Stimulated activated CD4-positive, alpha-beta T cell treated with anti-CD3 and anti-CD28 coated beads, Interleukin-12 subunit alpha, Interleukin-12 subunit beta, amount 100 ng/mL, for 24 hours (primary cell): ENCODE measurements at regions not wholly inside any gene's neighbourhood (a gene's known extent, or its start where the extent isn't known, plus 50 kb on each side); places are given as distances from the start of the nearest gene placed in this dataset.
"Not testable (repeated sequence)": the region's sequence is repeated elsewhere in the genome, so short reads cannot be mapped to it uniquely, and the experiment has no call there.

Source experiments
- DNase-seq, 2 experiments: peaks; one replicate each; pipeline ENCODE4 v3.0.0-alpha.2; 2020; ENCODE audit warnings: low read depth in 2 of 2

- no peak for DNase-seq
These were observed 50.3 kb upstream of the SNRK start for GRCh38 chr3:43236008-43236407.

GRCh38 chr3:43233062-43233461 is 53.3 kb upstream of the SNRK start:
- DNase-seq: no peak

DNA sequence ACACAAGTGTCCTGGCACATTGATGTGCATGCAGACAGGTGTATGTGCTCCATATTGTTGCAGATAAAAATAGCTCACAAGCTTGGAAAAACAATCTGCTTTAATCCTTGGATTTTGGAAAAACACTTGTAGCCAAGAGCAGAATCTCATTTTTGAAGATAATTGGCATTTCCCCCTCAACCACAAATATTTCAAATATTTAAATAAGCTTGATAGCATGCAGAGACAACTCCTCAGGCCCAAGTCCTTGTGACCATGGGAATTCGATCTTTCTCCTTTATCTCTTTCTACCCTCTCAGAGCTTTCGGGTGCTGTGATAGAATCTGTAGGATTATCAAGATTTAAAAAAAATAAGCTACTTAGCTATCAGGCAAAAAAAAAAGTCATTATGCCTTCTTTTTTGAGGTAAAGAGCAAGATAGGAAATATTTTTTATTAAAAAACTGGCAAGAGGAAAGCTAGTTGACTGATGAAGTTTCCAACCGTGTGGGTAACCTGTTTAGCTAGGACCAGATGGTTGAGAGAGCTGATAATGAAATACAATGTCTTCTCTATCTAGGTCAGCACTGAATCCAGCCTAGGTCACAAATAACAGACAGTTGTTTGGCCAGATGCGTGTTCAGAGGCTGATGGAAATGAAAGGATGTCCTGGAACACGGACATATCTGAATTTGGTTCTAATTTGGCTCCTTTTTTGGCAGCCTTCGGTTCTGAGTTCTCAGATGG is 54.9 kb upstream of the SNRK start:
- DNase-seq: no peak

- not testable (repeated sequence) for DNase-seq
These were observed 56.5 kb upstream of the SNRK start for GRCh38 chr3:43229865-43230264.

DNA sequence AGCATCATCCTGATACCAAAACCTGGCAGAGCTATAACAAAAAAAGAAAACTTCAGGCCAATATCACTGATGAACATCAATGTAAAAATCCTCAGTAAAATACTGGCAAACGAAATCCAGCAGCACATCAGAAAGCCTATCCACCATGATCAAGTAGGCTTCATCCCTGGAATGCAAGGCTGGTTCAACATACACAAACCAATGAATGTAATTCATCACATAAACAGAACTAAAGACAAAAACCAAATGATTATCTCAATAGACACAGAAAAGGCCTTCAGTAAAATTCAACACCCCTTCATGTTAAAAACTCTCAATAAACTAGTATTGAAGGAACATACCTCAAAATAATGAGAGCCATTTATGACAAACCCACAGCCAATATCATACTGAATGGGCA is 58.7 kb upstream of the SNRK start:
- not testable (repeated sequence) for DNase-seq

DNA sequence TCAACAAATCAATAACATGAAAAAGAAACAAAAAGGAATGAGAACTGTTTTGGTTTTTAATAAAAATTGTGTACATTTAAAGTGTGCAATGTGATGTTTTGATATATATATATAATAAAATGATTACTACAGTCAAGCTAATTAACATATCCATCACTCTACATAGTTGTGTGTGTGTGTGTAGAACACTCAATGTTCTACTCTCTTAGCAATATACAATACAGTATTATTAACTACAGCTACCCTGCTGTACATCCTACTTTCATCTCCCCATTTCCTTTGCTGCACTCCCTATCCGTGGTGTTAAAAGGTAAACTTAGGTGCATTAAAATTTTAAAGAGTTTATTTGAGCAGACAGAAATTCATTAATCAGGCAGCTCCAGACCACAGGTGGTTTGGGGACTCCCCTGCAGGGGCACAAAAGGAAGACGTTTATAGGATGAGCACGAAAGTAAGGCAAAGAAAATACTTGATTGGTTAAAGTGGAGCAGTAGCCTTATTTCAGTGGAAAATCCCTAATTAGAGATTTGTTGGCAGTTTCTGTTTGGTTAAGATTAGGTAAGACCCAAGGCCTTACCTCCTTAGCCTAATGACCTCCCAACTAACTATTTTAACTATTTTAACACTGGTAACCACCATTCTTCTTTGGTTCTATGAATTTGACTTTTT is 61.8 kb upstream of the SNRK start:
- DNase-seq: no peak

DNA sequence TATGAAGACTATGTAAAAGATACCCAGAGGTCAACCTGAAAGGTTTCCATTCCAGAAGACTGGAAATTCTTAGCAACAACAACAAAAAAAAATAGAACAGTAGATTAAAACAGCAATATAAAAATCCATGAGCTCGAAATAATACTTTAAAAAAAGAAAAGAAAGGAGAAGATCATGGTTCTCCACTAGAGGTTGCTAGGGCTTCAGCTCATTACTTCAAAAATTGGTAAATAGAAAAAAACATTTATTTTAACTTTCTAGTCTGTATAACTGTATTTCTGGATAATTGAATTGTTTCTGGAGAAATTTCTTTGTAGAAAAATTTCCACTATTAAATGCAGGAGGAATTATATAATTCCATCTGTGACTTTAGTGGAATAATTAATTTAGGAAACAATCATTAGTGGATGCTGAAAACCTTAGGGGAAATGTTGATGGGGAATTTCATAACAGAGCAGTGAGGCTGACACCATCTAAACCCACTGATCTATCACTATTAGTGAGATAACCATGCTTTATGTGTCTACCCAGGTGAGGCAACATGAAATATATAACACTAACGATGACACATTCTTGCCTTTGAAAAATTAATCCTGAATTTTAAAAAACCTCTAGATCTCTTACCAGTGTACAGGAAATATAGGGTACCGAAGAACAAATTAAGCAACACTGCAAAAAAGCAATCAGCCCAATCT is 62.5 kb upstream of the SNRK start:
- no peak for DNase-seq

GRCh38 chr3:43222590-43222989 is 63.8 kb upstream of the SNRK start:
- no peak for DNase-seq

DNA sequence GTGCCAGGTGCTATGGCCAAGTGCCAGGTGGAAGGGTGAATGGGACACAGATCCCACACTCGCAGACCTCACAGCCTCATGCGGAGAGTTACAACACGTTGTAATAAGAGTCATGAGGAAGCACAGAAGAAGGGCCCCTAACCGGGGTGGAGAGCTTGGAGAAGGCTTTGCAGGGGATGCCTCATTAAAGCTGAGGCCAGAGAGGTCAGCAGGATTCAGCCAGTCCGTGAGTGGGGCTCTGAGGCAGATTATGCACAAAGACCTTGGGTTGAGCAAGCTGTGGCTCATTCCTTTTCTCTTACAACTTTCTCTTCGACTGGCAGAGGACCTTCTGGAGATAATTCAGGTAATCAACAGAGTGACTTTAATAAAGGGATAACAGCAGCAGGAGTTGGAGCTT is 65.3 kb upstream of the SNRK start:
- DNase-seq: no peak

- DNase-seq: no peak
These were observed 66.7 kb upstream of the SNRK start for GRCh38 chr3:43219616-43220015.

- no peak for DNase-seq
These were observed 67.4 kb upstream of the SNRK start for GRCh38 chr3:43218921-43219320.

DNA sequence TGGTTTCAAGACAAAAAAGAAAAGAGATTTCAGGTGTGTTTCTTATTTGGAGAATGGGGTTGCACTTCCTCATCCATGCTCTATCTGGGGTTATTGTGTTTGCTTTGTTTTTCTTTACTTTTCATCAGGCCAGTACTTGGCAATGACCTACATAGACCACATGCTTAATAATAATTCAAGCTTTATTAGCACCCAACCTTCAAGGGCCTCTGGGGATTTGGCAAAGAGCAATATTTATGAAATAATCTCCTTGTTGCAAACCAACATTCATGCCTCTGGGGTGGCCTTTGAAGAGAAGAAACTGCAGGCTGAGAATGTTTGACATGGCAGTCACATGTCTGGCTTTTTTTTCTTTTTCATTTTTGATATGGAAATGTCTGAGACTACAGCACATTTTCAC is 68.2 kb upstream of the SNRK start:
- no peak for DNase-seq

DNA sequence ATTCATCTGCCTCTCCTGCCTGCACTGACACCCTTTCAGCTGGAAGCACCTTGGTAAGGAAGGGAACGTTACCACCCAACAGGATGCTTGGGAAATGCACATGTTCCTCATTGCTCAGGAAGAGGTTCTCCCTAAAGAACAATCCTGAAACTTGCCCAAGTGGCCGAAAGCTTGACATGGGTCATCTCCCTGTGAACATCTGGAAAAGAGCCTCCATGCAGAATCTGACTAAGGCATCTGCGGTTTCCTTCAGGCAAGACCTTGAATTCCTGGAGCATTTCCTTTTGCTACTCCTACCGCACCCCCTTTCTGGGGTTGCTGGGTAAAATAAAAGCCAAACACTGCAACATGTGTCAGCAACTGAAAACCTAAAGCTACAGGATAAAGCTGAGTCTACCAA is 68.7 kb upstream of the SNRK start:
- DNase-seq: no peak

DNA sequence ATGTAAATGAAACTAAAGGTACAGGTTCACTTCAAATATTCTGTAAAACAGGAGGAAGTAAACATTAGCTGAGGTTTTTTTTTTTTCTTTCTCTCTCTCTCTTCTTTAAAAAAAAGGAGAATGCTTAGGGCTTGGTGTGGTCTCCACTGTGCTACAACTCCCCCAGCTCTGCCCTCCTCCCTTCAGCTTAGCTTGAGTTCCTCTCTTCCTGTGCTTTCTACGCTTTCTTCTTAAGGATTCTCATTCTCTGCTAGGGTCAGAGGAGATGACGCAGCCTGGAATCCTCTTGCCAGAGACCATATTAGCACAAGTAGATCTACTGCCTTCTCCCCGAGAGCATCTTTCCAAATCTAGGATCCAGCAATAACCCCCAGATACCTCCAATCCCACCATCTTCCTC is 69.1 kb upstream of the SNRK start:
- no peak for DNase-seq

- no peak for DNase-seq
These were observed 70.6 kb upstream of the SNRK start for GRCh38 chr3:43215663-43216275.

GRCh38 chr3:43215138-43215537 is 71.2 kb upstream of the SNRK start:
- DNase-seq: no peak

- no peak for DNase-seq
These were observed 71.7 kb upstream of the SNRK start for GRCh38 chr3:43214616-43215015.

DNA sequence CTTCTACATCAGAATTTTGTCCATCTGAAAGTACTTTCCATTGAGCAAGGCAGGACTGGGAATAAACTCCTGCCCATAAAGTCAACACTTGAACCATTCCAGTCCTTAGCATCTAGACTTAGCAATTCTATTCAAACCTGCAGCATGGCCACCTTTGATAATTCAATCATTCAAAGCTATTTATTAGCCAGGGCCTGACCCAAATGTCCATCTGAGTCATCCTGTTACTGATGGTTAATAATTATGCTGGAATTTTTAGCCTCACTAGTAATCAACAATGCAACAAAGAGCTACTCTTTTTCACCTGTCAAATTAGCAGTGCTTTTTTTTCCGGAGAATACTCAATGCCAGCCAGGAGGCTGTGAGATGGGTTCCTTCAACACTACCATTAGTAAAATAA is 72.7 kb upstream of the SNRK start:
- DNase-seq: no peak

- no peak for DNase-seq
These were observed 73.3 kb upstream of the SNRK start for GRCh38 chr3:43212914-43213611.

- no peak for DNase-seq
These were observed 74.7 kb upstream of the SNRK start for GRCh38 chr3:43211681-43212080.

GRCh38 chr3:43210049-43211027 is 76.0 kb upstream of the SNRK start:
- DNase-seq: no peak
